GM19455 (cell line): ENCODE measurements at regions not wholly inside any gene's neighbourhood (a gene's known extent, or its start where the extent isn't known, plus 50 kb on each side); places are given as distances from the start of the nearest gene placed in this dataset.

Source experiments
- ATAC-seq: cut with Tn5 transposase; IDR thresholded peaks from one replicate; pipeline ENCODE4 v1.9.1; 2021; ENCODE audit not compliant: unreplicated experiment

DNA sequence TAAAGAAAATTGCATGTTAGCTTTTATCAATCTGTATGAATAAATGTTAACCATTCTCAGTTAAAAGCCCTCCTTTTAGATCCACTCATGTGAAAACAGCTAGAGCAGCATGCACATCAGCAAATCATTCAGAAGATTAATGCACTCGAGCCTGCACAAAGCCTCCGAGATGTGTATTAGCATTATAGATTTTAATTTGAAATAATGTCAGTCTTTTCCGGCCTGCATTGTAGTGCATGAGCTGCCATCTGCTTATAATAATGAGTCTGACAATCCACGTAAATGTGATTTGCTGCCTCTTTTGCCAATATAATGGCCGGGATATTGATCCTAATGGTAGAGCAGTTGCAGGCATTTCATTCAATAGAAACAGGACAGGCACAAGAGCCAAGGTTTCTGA is 585.1 kb downstream of the IRX1 start:
- ATAC-seq: no peak

DNA sequence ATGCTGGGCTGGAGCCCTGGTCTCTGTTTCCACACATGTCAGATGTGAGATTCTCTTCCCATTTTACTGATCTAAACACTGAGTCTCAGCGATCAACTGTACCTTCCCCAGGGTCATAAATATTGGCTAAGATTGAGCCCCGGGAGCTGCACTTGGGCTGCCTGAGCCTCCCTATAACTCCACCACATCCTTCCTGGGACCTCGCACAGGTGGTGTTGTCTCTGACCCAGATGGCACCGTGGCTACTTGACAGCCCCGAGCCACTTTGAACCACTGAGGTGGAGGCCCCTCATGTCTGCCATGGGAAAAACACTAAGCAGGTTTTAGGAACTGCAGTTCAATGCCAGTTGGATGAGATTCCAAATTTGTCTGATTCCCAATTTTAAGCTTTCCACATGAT is 586.5 kb downstream of the IRX1 start:
- no peak for ATAC-seq

DNA sequence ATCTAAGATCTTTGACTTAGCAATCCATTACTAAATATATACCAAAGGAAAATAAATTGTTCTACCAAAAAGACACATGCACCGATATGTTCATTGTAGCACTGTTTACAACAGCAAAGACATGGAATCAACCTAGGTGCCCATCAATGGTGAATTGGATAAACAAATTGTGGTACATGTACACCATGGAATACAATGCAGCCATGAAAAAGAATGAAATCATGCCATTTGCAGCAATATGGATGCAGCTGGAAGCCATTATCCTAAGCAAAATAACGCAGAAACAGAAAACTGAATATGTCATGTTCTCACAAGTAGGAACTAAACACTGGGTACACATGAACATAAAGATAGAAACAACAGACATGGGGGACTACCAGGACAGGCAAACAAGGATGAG is 589.5 kb downstream of the IRX1 start:
- ATAC-seq: no peak

DNA sequence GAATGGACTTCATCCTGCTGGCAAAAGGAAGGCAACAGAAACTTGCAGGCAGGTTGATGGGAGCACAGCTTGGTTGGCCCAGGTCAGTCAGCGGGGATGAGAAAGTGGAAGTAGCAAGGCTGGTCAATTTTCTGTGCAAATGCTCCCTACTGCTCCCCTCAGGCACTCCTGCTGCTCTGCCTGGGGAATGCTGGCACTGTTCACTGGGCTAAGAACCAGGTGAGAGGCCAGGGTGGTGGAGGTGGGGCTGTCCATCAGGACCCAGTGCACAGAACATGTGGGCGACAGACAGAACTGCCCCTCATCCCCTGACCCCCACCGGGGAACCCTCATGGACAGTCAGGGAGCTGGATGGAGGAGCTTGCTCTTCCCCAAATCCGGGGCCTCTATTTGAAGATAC is 593.1 kb downstream of the IRX1 start:
- ATAC-seq: no peak

DNA sequence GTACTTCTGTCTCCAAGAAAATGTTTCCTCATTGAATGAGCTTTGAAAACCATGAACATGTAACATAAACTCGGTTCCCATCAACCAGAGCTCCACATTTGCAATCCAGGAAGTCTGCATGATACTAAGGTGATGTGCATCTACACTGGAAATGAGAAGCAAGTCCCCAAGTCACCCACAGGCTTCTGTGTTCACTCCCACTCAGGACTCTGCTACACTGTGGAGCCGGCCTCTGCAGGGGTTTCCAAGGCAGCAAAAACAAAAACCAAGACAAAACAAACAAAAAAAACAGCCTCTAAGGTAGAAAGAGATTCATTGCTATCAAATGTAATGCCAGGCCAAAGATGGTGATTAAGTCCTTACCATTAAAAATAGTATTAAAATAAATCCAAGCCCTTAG is 593.7 kb downstream of the IRX1 start:
- no peak for ATAC-seq

DNA sequence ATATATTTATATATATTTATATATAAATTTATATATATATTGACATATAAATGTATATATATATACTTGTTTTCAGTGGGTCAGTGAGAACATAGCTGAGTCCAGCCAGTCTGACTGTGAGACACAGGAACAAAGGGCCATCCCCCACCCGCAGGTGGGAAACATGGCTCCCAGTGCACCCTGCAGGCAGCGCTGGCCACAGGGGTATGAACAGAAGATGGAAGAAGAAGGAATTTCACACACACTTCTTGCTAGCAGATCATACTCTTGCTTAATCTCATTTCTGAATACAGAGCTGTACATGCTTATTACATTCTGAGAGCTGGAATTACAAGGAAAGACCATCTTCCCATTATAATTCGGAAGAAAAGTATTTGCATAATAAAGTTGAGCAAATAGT is 595.4 kb downstream of the IRX1 start:
- ATAC-seq: no peak

DNA sequence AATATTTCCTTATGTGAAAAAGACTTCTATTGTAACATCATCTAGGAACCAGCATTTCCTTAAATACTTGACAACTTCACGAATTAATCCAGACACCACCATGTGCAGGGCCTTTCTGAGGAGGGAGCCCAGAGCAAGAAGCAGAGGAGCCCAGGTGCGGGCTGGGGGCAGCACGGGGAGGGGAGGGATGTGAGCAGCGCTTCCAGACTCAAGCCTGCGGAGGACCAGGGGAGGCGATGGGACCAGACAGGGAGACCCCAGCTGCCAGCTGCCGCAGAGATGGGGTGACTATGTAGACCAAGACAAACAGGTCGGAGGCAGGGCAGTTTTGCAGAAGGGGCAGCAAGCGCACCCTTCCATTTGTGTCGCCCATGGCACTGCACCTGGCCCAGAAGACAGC is 596.1 kb downstream of the IRX1 start:
- no peak for ATAC-seq

DNA sequence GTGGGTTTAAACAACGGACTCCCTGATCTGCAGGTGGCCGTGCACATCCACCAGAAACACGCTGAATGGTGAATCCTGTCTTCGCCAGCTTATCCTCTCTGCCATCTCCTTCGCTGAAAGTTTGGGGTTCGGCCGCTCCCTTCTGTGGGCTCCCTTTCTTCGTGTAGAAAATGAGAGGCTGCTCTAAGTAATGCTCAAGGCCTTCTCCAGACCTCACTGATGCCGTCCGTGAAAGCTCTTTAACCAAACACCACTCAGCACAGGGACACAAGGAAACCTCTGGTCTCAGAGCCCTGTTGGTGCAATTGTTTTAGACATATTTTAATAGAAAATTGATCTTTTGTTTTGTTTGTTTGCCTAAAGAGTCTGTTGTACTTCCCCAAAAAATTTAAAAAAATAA is 596.5 kb downstream of the IRX1 start:
- ATAC-seq: no peak

DNA sequence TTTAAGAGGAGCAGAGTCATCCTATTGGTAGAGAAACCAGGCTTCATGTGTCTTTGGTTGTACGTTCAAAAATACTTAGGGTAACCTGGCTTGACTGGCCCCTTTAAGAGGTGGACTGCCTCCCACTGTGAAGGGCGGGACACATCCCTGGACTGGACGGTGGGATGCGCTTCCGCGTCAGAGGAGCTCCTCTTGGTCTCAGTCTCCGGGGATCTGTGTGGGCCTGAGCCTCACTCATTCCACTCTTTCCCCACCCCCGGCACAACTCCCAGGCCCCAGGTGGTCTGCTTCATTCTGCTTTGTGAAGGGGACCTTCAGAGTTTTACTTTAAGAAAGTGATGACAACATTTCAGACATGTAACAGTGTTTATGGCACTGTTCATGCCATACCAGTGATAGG is 601.1 kb downstream of the IRX1 start:
- ATAC-seq: no peak

DNA sequence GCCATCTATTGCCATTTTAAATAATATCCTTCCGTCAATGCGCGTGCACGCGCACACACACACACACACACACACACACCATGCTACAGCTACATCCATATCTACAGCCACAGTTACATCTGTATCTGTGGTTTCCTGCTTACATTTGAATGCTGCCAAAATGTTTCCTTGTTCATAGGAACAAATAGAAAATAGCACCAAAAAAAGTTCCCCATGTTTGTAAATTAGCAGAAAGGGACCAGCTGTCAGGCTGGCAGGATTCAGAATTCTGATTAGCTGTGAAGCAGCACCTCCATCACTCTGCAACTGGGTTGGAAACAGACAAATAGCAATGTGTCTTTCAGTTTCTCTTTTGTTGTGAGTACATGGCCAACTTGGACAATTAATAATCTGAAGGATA is 601.5 kb downstream of the IRX1 start:
- ATAC-seq: no peak

DNA sequence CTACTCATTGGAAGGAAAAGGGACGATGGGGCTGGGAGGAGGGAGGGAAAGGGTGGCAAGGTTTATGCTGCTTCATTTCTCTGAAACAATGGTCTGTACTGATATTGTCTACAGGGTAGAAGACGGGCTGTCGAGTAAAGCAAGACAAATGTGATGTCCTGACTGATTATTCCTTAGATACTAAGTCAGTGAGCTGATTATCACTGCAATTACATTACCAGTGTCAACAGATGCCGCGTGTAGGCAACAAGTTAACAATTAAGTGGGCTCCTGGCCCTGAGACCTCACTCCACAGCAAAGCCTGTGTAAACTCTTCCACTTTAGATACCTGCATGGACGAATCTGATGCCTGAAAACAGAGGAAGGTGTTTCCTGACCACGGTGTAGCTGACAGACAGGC is 602.8 kb downstream of the IRX1 start:
- ATAC-seq: no peak

DNA sequence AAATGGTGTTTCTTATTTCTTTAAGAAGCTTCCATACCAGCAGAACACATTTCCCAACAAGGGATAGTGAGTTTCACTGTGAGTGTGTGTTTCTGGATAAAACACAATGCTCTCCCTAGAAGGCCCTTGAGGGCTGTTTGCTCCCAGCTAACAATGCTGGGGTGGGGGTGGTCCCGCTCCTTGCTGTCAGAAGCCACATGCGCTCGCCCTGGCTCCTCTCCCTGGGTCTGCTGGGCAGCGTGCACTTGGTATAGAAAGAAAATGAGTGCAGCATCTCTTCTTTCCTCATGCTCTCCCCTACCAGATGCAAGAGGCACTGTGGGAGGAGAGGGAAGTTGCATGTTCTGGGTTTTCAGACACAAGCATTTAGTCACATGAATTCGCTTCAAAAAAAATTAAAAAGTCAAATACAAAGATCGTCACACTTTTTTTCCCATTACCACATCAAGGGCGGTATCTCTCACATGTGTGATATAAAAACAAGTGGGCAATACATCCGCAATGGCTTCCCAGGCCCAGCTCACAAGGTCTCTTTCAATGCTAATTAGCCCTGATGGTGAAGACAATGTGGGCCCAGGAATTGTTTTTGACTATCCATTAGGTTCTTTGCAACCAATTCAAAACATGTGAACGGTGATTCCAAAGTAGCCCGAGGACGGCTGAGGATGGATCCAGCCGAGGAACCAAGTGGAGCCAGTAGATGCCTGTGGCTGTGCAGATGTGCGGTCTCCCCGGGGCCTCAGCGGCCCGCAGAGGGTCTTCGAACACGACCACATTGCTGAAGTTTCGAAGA is 603.6 kb downstream of the IRX1 start:
- no peak for ATAC-seq

DNA sequence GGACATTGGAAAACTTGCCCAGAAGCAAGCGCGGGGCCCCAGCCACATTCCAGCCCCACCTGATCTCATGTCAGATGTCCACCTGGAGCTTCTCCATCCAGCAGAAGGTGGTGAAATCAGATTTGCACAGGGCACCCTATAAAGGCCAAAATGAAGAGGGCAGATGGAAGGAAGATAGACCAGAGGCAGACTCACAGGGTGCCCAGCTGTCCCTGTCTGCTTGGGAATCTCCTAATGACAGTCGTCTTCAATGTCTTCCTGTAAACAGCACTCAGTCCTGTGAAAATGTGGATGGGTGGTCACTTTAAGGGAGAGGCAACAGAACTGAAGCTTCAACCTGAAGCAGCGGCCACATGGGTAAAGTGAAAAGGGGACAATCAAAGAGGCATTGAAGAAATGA is 607.5 kb downstream of the IRX1 start:
- ATAC-seq: no peak

DNA sequence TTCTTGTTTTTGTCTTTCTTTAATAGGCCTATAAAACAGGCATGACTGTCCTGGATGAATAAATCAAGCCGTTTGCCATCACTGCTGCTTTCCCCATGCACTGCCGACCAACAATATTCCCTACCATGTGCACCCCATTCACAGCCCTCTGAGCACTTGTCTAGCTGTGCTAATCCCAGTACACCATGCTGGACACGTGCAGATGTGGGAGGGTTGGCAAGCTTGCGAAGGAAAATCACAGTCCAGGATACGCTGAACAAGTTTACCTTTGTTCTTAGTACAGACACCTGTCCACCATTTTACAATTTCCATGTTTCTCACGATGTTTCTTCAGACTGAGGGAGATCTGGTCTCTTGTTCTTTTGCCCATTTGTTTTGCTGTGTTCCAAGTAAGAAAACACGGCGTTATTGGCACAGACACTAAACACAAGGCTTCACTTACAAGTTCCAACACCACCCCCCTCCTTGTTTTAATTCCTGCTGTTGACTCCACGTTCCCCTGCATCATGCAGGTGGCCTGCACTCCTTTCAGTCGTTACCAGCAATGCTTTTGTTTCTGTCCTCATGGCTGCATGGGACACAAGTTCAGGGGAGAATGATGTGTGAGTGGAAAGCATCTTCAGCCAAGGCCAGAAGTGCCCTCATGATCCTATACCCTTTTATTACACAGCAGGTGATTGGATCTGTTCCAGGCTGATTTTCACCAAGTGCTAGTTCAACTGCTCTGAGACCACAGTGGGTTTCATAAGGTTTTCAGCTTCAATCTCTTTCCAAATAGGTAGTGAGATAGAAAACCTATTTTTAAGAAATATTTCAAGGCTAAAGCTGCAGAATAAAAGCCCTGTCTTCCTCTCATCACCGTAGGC is 608.9 kb downstream of the IRX1 start:
- no peak for ATAC-seq

DNA sequence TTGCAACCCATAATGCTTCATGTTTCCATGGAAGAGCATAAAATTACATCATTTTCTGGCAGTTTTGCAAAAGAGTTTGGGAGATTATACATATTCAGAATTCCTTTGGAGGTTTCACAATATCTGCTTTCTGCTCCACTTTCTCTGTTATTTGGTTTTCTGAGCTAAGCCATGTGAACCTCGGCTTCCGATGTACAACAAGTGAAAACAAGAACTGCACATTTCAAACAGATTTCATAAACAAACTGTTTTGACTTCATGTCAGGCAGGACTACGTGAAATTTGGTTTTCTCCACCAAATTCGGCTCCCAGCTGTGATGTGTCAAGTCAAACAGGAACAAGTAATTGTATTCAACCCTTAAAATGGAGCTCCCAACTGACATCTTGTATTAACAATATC is 609.8 kb downstream of the IRX1 start:
- no peak for ATAC-seq

DNA sequence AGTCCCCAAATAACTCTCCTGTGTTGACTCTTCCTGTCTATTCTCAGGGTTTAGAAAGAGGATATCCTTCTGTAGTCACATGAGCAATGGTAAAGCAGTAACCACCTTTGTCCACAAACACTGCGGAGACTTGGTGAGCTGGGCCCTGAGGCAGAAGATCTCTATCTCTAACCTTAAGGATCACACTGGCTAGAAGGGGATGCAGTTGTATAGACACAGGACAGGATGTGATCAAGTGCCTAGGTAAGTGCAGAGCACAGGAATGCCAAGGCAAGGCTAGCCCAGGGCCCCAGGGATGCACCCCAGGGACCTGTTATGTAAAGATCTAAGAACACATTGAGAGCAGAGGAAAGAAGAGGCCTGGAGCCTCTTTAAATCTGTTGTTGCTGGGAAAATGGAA is 610.5 kb downstream of the IRX1 start:
- ATAC-seq: no peak

DNA sequence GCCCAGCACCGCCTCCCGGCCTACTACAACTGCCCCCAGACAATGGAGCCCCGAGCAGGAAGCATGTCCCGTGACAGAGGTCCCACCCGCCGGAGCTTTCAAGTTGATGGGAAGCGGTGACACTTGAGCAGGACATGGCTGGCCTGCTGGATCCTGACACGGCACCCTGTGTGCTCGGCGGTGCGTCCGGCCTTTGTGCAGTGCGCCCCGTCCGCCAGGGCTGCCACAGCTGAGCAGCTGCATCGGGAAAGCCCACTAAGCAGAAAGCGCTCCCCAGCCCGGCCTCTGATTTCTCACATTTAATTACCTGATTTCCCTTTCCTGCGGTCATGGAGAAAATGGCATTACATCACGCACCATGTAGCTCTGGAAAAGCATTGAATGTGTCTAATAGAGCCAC is 611.9 kb downstream of the IRX1 start:
- ATAC-seq: no peak

DNA sequence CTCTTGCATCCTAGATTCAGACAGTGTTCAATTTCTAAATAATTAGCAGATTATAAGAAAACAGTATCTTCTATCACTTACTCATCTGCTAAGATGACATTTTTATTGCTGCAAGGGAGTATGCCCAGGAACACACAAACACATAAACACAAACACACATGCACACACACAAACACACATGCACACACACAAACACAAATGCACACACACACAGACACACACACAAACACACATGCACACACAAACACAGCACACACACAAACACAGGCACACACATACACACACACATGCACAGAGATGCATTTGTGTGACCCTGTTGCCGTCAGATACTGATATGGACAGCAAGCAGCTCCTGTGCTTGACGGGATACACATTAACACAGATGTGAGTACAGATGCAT is 612.9 kb downstream of the IRX1 start:
- ATAC-seq: no peak

DNA sequence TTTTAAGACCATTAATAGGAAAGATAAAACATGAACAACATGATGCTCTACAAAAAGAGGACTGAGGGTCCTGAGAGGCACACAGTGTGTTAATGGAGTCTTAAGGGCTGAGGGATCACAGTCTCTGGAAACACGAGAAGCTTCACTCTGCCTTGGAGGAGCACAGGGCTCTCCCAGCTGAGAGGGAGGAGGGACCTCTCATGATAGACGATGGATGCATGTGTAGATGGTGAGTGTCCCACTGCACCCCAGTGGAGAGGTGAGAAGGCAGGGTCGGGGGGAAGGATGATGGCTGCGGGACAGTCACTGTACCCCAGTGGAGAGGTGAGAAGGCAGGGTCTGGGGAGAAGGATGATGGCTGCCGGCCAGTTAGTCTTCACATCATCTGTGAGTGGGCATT is 613.4 kb downstream of the IRX1 start:
- ATAC-seq: no peak

DNA sequence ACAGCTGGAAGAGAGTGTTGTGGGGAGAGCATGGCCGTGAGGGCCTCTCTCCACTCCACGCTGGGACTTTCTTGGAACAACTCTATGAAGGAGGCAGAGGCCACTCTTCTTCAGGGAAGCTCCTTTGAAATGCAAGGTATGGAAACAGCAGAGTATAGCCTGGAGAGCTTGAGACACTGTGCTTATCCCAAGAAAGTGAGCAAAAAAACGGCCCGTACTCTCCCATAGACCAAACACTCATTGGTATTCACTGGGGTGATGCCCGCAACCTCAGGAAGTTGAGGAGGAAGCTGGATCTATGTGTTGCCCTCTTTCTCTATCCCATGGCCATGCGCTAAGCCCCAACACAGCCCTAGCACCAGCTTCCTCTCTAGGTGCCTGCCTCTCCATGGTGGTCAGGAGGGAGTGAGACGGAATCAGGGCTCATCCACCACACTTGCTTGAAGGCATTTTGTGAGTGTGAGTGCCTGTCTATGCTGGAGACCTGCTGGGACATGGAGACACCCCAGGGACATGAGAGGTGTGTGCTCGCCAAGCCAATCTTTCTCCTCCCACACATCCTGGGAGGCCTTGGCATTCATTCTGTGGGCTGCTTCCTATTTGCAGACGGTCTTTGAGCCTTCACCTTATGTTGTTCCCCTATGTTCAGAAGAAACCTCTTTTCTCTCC is 616.6 kb downstream of the IRX1 start:
- no peak for ATAC-seq

DNA sequence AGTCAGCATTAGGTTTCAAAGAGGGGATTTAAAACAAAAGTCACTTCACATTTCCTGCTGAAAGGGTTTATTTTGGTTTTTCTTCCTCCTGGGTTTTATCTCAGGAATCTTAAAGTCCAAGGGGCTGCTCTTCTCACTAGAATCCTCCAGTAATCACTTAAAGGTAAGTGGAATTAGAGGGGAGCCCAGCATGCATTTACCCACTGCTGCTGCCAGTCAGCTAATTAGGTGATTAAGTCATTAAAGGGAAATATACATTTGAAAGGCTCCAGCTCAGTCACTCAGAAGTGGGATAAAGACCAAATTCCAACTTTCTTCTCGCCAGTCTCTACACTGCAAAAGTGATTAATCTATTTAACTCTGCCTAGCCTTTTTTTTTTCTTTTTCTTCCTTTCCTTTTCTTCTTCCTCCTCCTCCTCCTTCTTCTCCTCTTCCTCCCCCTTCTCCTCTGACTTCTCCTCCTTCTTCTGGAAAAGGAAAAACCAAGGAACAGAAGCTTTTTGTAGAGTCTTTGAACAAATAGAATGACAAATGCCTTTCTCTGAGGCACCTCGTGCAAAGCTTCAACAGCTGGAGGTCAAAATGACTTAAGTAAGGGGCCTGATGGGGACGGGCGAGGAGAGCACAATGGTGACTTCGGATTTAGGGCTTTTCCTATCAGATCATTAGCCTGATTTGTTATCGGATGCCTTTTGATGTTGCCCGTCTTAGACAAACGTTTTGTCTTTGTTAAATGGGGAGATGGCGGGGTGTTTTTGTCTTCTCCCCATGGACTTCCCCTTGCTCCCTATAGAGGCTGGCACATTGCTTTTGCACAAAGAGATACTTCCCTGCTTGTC is 617.6 kb downstream of the IRX1 start:
- ATAC-seq: no peak
